NT2/D1 (cell line): ENCODE measurements at regions not wholly inside any gene's neighbourhood (a gene's known extent, or its start where the extent isn't known, plus 50 kb on each side); places are given as distances from the start of the nearest gene placed in this dataset.

Source experiments
- SUZ12 ChIP-seq: IDR thresholded peaks from 2 replicates; pipeline ENCODE4 v1.6.1; 2011; ENCODE audit not compliant: insufficient read length, insufficient read depth; ENCODE audit errors: extremely low read depth
- YY1 ChIP-seq: IDR thresholded peaks from 2 replicates; pipeline ENCODE4 v1.6.1; 2011; ENCODE audit not compliant: insufficient read length, insufficient read depth
- ZNF274 ChIP-seq: IDR thresholded peaks from 2 replicates; pipeline ENCODE4 v1.6.1; 2011; ENCODE audit warnings: mild to moderate bottlenecking, low read depth, low read length

GRCh38 chr2:153068052-153068451 lies 349.6 kb downstream of the ARL6IP6 start:
- TF ChIP-seq YY1: no peak
- TF ChIP-seq ZNF274: no peak
- TF ChIP-seq SUZ12: no peak
